HG03196 (cell line): ENCODE measurements at regions not wholly inside any gene's neighbourhood (a gene's known extent, or its start where the extent isn't known, plus 50 kb on each side); places are given as distances from the start of the nearest gene placed in this dataset.

ENCODE experiments used
- ATAC-seq: cut with Tn5 transposase; IDR thresholded peaks from one replicate; pipeline ENCODE4 v1.9.1; 2021; ENCODE audit not compliant: unreplicated experiment

GRCh38 chr3:30069056-30069455 lies 537.3 kb upstream of the TGFBR2 start:
- ATAC-seq = no peak

- ATAC-seq = no peak
Observed at GRCh38 chr3:30073040-30073439, 533.4 kb upstream of the TGFBR2 start.

GRCh38 chr3:30073622-30074021 lies 532.8 kb upstream of the TGFBR2 start:
- ATAC-seq = no peak

- ATAC-seq = no peak
Observed at GRCh38 chr3:30075514-30075913, 530.9 kb upstream of the TGFBR2 start.

- no peak for ATAC-seq
Observed at GRCh38 chr3:30076899-30077298, 529.5 kb upstream of the TGFBR2 start.

GRCh38 chr3:30077746-30078145 lies 528.7 kb upstream of the TGFBR2 start:
- ATAC-seq = no peak

GRCh38 chr3:30078736-30079135 lies 527.7 kb upstream of the TGFBR2 start:
- no peak for ATAC-seq

- no peak for ATAC-seq
Observed at GRCh38 chr3:30081904-30082303, 524.5 kb upstream of the TGFBR2 start.

- ATAC-seq = no peak
Observed at GRCh38 chr3:30082652-30083051, 523.7 kb upstream of the TGFBR2 start.

- no peak for ATAC-seq
Observed at GRCh38 chr3:30083315-30083714, 523.1 kb upstream of the TGFBR2 start.

GRCh38 chr3:30084316-30084715 lies 522.1 kb upstream of the TGFBR2 start:
- no peak for ATAC-seq

GRCh38 chr3:30084971-30085403 lies 521.4 kb upstream of the TGFBR2 start:
- no peak for ATAC-seq

- ATAC-seq = no peak
Observed at GRCh38 chr3:30085486-30085885, 520.9 kb upstream of the TGFBR2 start.

- no peak for ATAC-seq
Observed at GRCh38 chr3:30091686-30092085, 514.7 kb upstream of the TGFBR2 start.

- no peak for ATAC-seq
Observed at GRCh38 chr3:30097022-30097650, 509.3 kb upstream of the TGFBR2 start.

- ATAC-seq = no peak
Observed at GRCh38 chr3:30098243-30098642, 508.2 kb upstream of the TGFBR2 start.

- ATAC-seq = no peak
Observed at GRCh38 chr3:30098653-30099455, 507.5 kb upstream of the TGFBR2 start.

GRCh38 chr3:30102356-30102755 lies 504.0 kb upstream of the TGFBR2 start:
- ATAC-seq = no peak

GRCh38 chr3:30103186-30103585 lies 503.2 kb upstream of the TGFBR2 start:
- no peak for ATAC-seq

GRCh38 chr3:30107531-30107930 lies 498.9 kb upstream of the TGFBR2 start:
- no peak for ATAC-seq

GRCh38 chr3:30112411-30112810 lies 494.0 kb upstream of the TGFBR2 start:
- ATAC-seq = no peak

- no peak for ATAC-seq
Observed at GRCh38 chr3:30112902-30113484, 493.4 kb upstream of the TGFBR2 start.
